AG04450 (cell line): ENCODE measurements at regions not wholly inside any gene's neighbourhood (a gene's known extent, or its start where the extent isn't known, plus 50 kb on each side); places are given as distances from the start of the nearest gene placed in this dataset.

Experiments
- CTCF ChIA-PET: fragments of 300-600, 350-600 bp; formaldehyde crosslinking; extraction: SDS; loops from one replicate; lab custom pipeline; 2022; ENCODE audit warnings: antibody characterized with exemption, inconsistent platforms; lab: Charles Lee
- POLR2A ChIA-PET: fragments of 350-600 bp; formaldehyde crosslinking; extraction: SDS; loops from one replicate; lab custom pipeline; 2021; ENCODE audit warnings: antibody characterized with exemption, inconsistent platforms; lab: Yijun Ruan, JAX
- DNase-seq: peaks from one replicate; pipeline ENCODE4 v3.0.0-alpha.2; 2011; ENCODE audit warnings: low read depth, low spot score
- H3K27ac ChIP-seq: one replicate; pipeline ENCODE4 v1.5.1; 2012; ENCODE audit warnings: low read depth, low read length, control low read depth
- H3K27me3 ChIP-seq: one replicate; pipeline ENCODE4 v1.6.0; 2012; ENCODE audit warnings: low read length; ENCODE audit not compliant: control insufficient read depth, insufficient read depth
- H3K4me3 ChIP-seq: 2 replicates; pipeline ENCODE4 v1.5.1; 2011; ENCODE audit warnings: mild to moderate bottlenecking, low read depth, low read length, control low read depth
- H3K9me3 ChIP-seq: 2 replicates; pipeline ENCODE4 v1.5.1; 2012; ENCODE audit warnings: low read length; ENCODE audit not compliant: control insufficient read depth, insufficient read depth
- CTCF ChIP-seq: IDR thresholded peaks from 2 replicates; pipeline ENCODE4 v1.5.1; 2011; ENCODE audit warnings: low read depth, low read length, control low read depth, inconsistent platforms

GRCh38 chr22:49451070-49451840 lies 376.4 kb downstream of the BRD1 start:
- H3K27ac ChIP-seq = no peak overlapping the region
- ChIA-PET CTCF (no interaction called here), POLR2A (no interaction called here)

GRCh38 chr22:49450498-49450897 lies 377.2 kb downstream of the BRD1 start:
- Histone ChIP-seq H3K9me3 (peaks cover 86% of the 10 kb centered on the region), H3K27ac (no peak overlapping the region), H3K4me3 (no peak overlapping the region), H3K27me3 (no peaks in the 10 kb centered on the region)
- CTCF ChIA-PET = no interaction called here
- TF ChIP-seq CTCF = no peak
- POLR2A ChIA-PET = no interaction called here
- no peak for DNase-seq

More at GRCh38 chr22:49451070-49451840, 376.4 kb downstream of the BRD1 start:
- no peak for TF ChIP-seq CTCF
- H3K9me3 ChIP-seq = peaks cover 88% of the 10 kb centered on the region
- DNase-seq = no peak
- no peaks in the 10 kb centered on the region for H3K27me3 ChIP-seq
- H3K4me3 ChIP-seq = no peak overlapping the region

- POLR2A ChIA-PET = no interaction called here
- TF ChIP-seq CTCF = no peak
These were observed 377.7 kb downstream of the BRD1 start for GRCh38 chr22:49449811-49450446.

GRCh38 chr22:49449377-49449776 lies 378.3 kb downstream of the BRD1 start:
- H3K27me3 ChIP-seq = no peaks in the 10 kb centered on the region
- POLR2A ChIA-PET = no interaction called here
- no peak for TF ChIP-seq CTCF

More at GRCh38 chr22:49449811-49450446, 377.7 kb downstream of the BRD1 start:
- Histone ChIP-seq H3K27me3 (no peaks in the 10 kb centered on the region), H3K4me3 (no peak overlapping the region), H3K9me3 (peaks cover 82% of the 10 kb centered on the region), H3K27ac (no peak overlapping the region)
- no peak for DNase-seq
- CTCF ChIA-PET = no interaction called here

GRCh38 chr22:49448526-49448925 lies 379.1 kb downstream of the BRD1 start:
- POLR2A ChIA-PET = no interaction called here

More at GRCh38 chr22:49449377-49449776, 378.3 kb downstream of the BRD1 start:
- DNase-seq = no peak
- no peak overlapping the region for H3K4me3 ChIP-seq
- CTCF ChIA-PET = no interaction called here
- H3K9me3 ChIP-seq = peaks cover 83% of the 10 kb centered on the region
- H3K27ac ChIP-seq = no peak overlapping the region

More at GRCh38 chr22:49448526-49448925, 379.1 kb downstream of the BRD1 start:
- TF ChIP-seq CTCF = no peak
- no peaks in the 10 kb centered on the region for H3K27me3 ChIP-seq
- H3K9me3 ChIP-seq = peaks cover 77% of the 10 kb centered on the region
- CTCF ChIA-PET = no interaction called here
- no peak for DNase-seq
- no peak overlapping the region for H3K4me3 ChIP-seq
- H3K27ac ChIP-seq = no peak overlapping the region
